GM12878 (cell line): ENCODE measurements at regions not wholly inside any gene's neighbourhood (a gene's known extent, or its start where the extent isn't known, plus 50 kb on each side); places are given as distances from the start of the nearest gene placed in this dataset.

Experiments
- BHLHE40 ChIP-seq, 2 experiments: fragments of 450-650 bp in 1 of 2; IDR thresholded peaks; 2 replicates each; pipeline ENCODE4 v1.6.1; 2011 to 2017; ENCODE audit warnings: low read depth in 2 of 2, borderline replicate concordance in 1 of 2, improper control_type of control experiment in 1 of 2, low read length in 1 of 2, mild to moderate bottlenecking in 1 of 2
- YY1 ChIP-seq: IDR thresholded peaks from 2 replicates; pipeline ENCODE4 v1.6.1; 2011; ENCODE audit warnings: low read depth, mild to moderate bottlenecking, low read length
- ZNF622 ChIP-seq: fragments of 450-650 bp; IDR thresholded peaks from 2 replicates; pipeline ENCODE4 v1.6.1; 2017; ENCODE audit warnings: mild to moderate bottlenecking, inconsistent platforms
- TF ChIP-seq, protein P1 (sequence below), 3 experiments: IDR thresholded peaks in 2 of 3; conservative IDR thresholded peaks in 1 of 3; 2 replicates each; pipeline ENCODE4 v1.5.1; 2011; ENCODE audit warnings: low read depth in 3 of 3, low read length in 3 of 3, mild to moderate bottlenecking in 3 of 3, control low read depth in 2 of 3, moderate library complexity in 2 of 3, inconsistent platforms in 1 of 3, mixed read lengths in 1 of 3; ENCODE audit not compliant: control insufficient read depth in 2 of 3, insufficient read depth in 1 of 3; ENCODE audit errors: extremely low read depth in 1 of 3
- TF ChIP-seq, protein P2 (sequence below): IDR thresholded peaks from 2 replicates; pipeline ENCODE4 v1.6.1; 2012; ENCODE audit warnings: low read depth, low read length, improper control_type of control experiment

GRCh38 chr11:121927789-121928188 lies 188.2 kb downstream of the BLID start:
- TF ChIP-seq, protein P1, sequence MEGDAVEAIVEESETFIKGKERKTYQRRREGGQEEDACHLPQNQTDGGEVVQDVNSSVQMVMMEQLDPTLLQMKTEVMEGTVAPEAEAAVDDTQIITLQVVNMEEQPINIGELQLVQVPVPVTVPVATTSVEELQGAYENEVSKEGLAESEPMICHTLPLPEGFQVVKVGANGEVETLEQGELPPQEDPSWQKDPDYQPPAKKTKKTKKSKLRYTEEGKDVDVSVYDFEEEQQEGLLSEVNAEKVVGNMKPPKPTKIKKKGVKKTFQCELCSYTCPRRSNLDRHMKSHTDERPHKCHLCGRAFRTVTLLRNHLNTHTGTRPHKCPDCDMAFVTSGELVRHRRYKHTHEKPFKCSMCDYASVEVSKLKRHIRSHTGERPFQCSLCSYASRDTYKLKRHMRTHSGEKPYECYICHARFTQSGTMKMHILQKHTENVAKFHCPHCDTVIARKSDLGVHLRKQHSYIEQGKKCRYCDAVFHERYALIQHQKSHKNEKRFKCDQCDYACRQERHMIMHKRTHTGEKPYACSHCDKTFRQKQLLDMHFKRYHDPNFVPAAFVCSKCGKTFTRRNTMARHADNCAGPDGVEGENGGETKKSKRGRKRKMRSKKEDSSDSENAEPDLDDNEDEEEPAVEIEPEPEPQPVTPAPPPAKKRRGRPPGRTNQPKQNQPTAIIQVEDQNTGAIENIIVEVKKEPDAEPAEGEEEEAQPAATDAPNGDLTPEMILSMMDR (IDR thresholded peaks at IDR 0.05 in 2 of 3, conservative IDR thresholded peaks at IDR 0.05 in 1 of 3; ENCODE audit: control insufficient read depth in 2 of 3, extremely low read depth in 1 of 3, insufficient read depth in 1 of 3, low read depth in 3 of 3, low read length in 3 of 3), result no peak
- TF ChIP-seq ZNF622 (no peak), YY1 (no peak), BHLHE40 (IDR thresholded peaks at IDR 0.05; ENCODE audit: borderline replicate concordance in 1 of 2, low read depth in 2 of 2, low read length in 1 of 2) (no peak)
- TF ChIP-seq, protein P2, sequence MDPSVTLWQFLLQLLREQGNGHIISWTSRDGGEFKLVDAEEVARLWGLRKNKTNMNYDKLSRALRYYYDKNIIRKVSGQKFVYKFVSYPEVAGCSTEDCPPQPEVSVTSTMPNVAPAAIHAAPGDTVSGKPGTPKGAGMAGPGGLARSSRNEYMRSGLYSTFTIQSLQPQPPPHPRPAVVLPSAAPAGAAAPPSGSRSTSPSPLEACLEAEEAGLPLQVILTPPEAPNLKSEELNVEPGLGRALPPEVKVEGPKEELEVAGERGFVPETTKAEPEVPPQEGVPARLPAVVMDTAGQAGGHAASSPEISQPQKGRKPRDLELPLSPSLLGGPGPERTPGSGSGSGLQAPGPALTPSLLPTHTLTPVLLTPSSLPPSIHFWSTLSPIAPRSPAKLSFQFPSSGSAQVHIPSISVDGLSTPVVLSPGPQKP, result no peak
